Karpas-422 (cell line): ENCODE measurements at regions not wholly inside any gene's neighbourhood (a gene's known extent, or its start where the extent isn't known, plus 50 kb on each side); places are given as distances from the start of the nearest gene placed in this dataset.
A peak's percentile ranks its signal among the peaks of the same experiment; 100 is the strongest.

Experiments
- DNase-seq: peaks from one replicate; pipeline ENCODE4 v3.0.0-alpha.2; 2015
- H2AFZ ChIP-seq: fragments of 200-600 bp; sonication (generic); 2 replicates; pipeline ENCODE4 v1.6.1; 2014; ENCODE audit warnings: antibody characterized with exemption, low read length, mixed read lengths
- H3K27ac ChIP-seq: fragments of 200-600 bp; sonication (generic); 2 replicates; pipeline ENCODE4 v1.5.1; 2014; ENCODE audit warnings: mild to moderate bottlenecking, low read length, moderate library complexity
- H3K27me3 ChIP-seq: fragments of 200-600 bp; sonication (generic); 2 replicates; pipeline ENCODE4 v1.6.1; 2014; ENCODE audit warnings: low read length, mixed read lengths
- H3K36me3 ChIP-seq: fragments of 200-600 bp; sonication (generic); 2 replicates; pipeline ENCODE4 v1.6.1; 2014; ENCODE audit warnings: low read length, mixed read lengths; ENCODE audit not compliant: insufficient read depth
- H3K4me1 ChIP-seq: fragments of 200-600 bp; sonication (generic); 2 replicates; pipeline ENCODE4 v1.6.1; 2014; ENCODE audit warnings: mild to moderate bottlenecking, low read length, mixed read lengths
- H3K4me2 ChIP-seq: fragments of 200-600 bp; sonication (generic); 2 replicates; pipeline ENCODE4 v1.6.1; 2014; ENCODE audit warnings: low read length, low read depth, mild to moderate bottlenecking; ENCODE audit not compliant: poor library complexity, severe bottlenecking
- H3K4me3 ChIP-seq: fragments of 200-600 bp; sonication (generic); 2 replicates; pipeline ENCODE4 v1.5.1; 2014; ENCODE audit warnings: mild to moderate bottlenecking, antibody characterized with exemption, low read length, mixed read lengths
- H3K79me2 ChIP-seq: fragments of 200-600 bp; sonication (generic); 2 replicates; pipeline ENCODE4 v1.6.1; 2014; ENCODE audit warnings: mild to moderate bottlenecking, low read length, mixed read lengths
- H3K9ac ChIP-seq: fragments of 200-600 bp; sonication (generic); 2 replicates; pipeline ENCODE4 v1.6.0; 2014; ENCODE audit warnings: low read length
- H3K9me2 ChIP-seq: fragments of 200-600 bp; sonication (generic), shearing (Covaris generic); replicated peaks from 2 replicates; pipeline ENCODE4 v1.6.0; 2014; ENCODE audit warnings: mild to moderate bottlenecking, low read length, moderate library complexity; ENCODE audit not compliant: insufficient read depth
- H3K9me3 ChIP-seq: fragments of 300-700, 200-600 bp; sonication (generic); 2 replicates; pipeline ENCODE4 v1.6.1; 2014; ENCODE audit warnings: low read length, mixed read lengths
- H4K20me1 ChIP-seq: fragments of 200-600 bp; sonication (generic); 2 replicates; pipeline ENCODE4 v1.6.1; 2014; ENCODE audit warnings: mild to moderate bottlenecking, antibody characterized with exemption, low read length, low read depth; ENCODE audit not compliant: insufficient read depth

- peak; percentile 16 for DNase-seq
- Histone ChIP-seq H2AFZ (no peak overlapping the region), H3K4me1 (no peaks in the 10 kb centered on the region), H3K4me2 (no peak overlapping the region), H4K20me1 (no peaks in the 10 kb centered on the region), H3K9ac (no peak overlapping the region), H3K9me2 (no peaks in the 10 kb centered on the region), H3K4me3 (no peak overlapping the region), H3K79me2 (no peaks in the 10 kb centered on the region), H3K27me3 (no peaks in the 10 kb centered on the region), H3K36me3 (no peaks in the 10 kb centered on the region), H3K9me3 (no peaks in the 10 kb centered on the region), H3K27ac (no peak overlapping the region)
Measured at GRCh38 chr7:131655866-131656265, 99.4 kb upstream of the PODXL start.

- H3K27me3 ChIP-seq: no peaks in the 10 kb centered on the region
- H3K4me2 ChIP-seq: no peak overlapping the region
- H3K9me2 ChIP-seq: no peaks in the 10 kb centered on the region
- H3K9me3 ChIP-seq: no peaks in the 10 kb centered on the region
- no peak overlapping the region for H3K4me3 ChIP-seq
- no peaks in the 10 kb centered on the region for H3K79me2 ChIP-seq
- H4K20me1 ChIP-seq: no peaks in the 10 kb centered on the region
- no peak overlapping the region for H2AFZ ChIP-seq
- no peak overlapping the region for H3K9ac ChIP-seq
- no peaks in the 10 kb centered on the region for H3K36me3 ChIP-seq
- DNase-seq: peak; percentile 33
- no peak overlapping the region for H3K27ac ChIP-seq
- H3K4me1 ChIP-seq: no peaks in the 10 kb centered on the region
Measured at GRCh38 chr7:131655447-131655846, 99.0 kb upstream of the PODXL start.

DNA sequence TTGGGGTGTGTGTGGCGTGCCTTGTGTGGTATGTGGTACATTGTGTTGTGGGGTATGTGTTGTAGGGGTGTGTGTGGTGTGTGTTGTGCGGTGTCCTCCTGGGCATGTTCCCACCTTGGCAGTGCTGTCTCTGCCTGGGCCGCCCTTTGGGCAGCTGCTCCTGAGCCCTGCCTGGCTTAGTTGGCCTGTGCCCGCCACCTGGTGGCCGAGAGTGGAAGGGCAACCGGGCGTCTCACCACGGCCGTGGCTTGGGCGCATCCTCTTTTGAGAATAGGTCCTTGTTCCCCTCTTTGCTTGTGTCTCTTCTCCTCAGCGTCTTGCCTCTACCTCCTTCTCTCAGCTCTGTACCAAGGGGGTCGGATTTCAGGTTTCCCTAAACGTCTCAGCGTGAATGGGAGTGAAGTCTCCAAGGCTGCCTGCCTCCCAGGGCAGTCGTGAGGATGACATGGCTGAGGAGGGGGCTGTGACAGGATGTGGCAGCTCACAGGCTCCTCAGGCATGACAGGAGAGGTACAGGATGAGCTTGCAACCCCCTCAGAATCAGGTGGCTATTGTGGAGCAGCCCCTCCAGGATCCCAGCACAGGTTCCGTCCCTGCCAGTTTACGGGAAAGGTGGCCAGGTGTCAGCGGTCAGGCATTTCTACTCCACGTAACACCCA lies 98.4 kb upstream of the PODXL start:
- no peak overlapping the region for H3K27ac ChIP-seq
- H4K20me1 ChIP-seq: no peaks in the 10 kb centered on the region
- H3K9ac ChIP-seq: no peak overlapping the region
- no peaks in the 10 kb centered on the region for H3K36me3 ChIP-seq
- H3K4me3 ChIP-seq: no peak overlapping the region
- DNase-seq: peak; percentile 92
- H3K9me3 ChIP-seq: no peaks in the 10 kb centered on the region
- no peaks in the 10 kb centered on the region for H3K79me2 ChIP-seq
- H3K9me2 ChIP-seq: no peaks in the 10 kb centered on the region
- no peaks in the 10 kb centered on the region for H3K4me1 ChIP-seq
- H2AFZ ChIP-seq: no peak overlapping the region
- no peak overlapping the region for H3K4me2 ChIP-seq
- no peaks in the 10 kb centered on the region for H3K27me3 ChIP-seq

DNA sequence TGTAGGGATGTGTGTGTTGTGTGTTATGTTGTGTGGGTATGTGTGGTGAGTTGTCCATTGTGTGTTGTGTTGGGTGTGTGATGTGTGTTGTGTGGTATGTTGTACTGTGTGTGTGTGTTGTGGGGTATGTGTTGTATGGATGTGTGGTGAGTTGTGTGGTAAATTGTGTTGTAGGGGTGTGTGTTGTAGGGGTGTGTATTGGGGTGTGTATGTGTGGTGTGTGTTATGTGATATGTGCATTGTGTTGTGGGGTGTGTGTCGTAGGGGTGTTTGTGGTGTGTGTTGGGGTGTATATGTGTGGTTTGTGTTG lies 97.8 kb upstream of the PODXL start:
- H2AFZ ChIP-seq: no peak overlapping the region
- H3K4me1 ChIP-seq: no peaks in the 10 kb centered on the region

DNA sequence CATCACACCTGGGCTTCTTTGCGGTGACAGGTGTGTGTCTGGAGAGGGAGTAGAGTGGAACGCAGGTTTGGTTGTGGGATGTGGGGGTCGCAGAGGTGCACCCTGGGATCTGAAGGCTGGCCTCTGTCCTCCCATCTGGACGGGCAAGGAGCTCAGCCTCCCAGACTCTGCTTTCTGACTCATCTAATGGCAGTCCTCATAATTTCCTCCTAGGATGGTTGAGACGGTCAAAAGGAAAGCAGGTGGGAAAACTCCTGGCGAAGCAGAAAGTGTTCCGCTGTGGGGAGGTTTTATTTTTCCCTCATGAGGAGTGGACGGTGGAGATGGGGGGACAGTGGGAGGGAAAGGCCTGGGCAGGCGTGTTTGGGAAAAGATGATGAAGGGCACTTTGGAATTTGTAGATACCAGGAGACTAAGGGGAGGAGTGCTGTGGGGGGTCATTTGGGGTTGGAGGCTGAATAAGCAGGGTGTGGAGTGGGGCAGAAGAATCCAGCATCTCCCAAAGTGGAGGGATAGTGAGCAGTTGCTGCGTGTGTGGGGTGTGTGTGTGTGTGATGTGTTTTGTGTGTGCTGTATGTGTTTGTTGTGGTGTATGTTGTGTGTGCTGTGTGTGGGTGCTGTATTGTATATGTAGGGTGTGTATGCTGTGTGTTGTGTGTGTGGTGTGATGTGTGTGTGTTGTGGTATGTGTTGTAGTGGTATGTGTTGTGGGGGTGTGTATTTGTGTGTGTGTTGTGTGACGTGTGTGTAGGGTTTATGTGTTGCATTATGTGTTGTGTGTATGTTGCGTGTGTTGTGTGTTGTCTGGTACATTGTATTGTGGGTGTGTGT lies 97.2 kb upstream of the PODXL start:
- Histone ChIP-seq H3K4me2 (no peak overlapping the region), H3K27me3 (no peaks in the 10 kb centered on the region), H4K20me1 (no peaks in the 10 kb centered on the region), H3K4me1 (no peaks in the 10 kb centered on the region), H3K4me3 (no peak overlapping the region), H3K9ac (no peak overlapping the region), H3K36me3 (no peaks in the 10 kb centered on the region), H3K27ac (no peak overlapping the region), H2AFZ (no peak overlapping the region), H3K9me2 (no peaks in the 10 kb centered on the region), H3K9me3 (no peaks in the 10 kb centered on the region), H3K79me2 (no peaks in the 10 kb centered on the region)
- peak; percentile 19 for DNase-seq

More for the DNA sequence above, 97.8 kb upstream of the PODXL start:
- DNase-seq: no peak
- Histone ChIP-seq H3K9me2 (no peaks in the 10 kb centered on the region), H3K4me2 (no peak overlapping the region), H3K4me3 (no peak overlapping the region), H3K27me3 (no peaks in the 10 kb centered on the region), H4K20me1 (no peaks in the 10 kb centered on the region), H3K9me3 (no peaks in the 10 kb centered on the region), H3K36me3 (no peaks in the 10 kb centered on the region), H3K79me2 (no peaks in the 10 kb centered on the region), H3K27ac (no peak overlapping the region), H3K9ac (no peak overlapping the region)

DNA sequence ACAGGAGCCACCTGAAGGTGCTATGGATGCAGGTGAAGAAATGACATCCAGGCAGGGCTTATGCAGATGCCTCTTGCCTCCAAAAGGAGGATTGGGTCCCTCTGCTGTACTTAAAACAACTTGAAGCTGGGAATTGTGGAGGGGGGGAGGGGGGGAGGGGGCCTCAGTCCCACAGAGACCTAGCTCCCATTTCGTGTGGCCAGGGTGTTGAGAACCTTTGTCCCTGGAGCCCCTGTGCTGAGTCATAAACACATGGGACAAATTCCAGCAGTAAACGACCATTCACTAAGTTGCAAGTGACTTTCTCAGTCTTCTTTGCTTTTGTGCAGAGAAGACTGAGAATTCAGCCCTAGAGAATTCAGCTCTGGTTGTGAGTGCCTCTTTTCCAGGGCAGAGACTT lies 96.5 kb upstream of the PODXL start:
- Histone ChIP-seq H4K20me1 (no peaks in the 10 kb centered on the region), H3K79me2 (no peaks in the 10 kb centered on the region), H3K9me3 (no peaks in the 10 kb centered on the region), H3K36me3 (no peaks in the 10 kb centered on the region), H3K27ac (no peak overlapping the region), H3K9ac (no peak overlapping the region), H2AFZ (no peak overlapping the region), H3K4me1 (no peaks in the 10 kb centered on the region), H3K4me3 (no peak overlapping the region), H3K9me2 (no peaks in the 10 kb centered on the region), H3K27me3 (no peaks in the 10 kb centered on the region), H3K4me2 (no peak overlapping the region)
- DNase-seq: peak; percentile 37

GRCh38 chr7:131652194-131652593 lies 95.8 kb upstream of the PODXL start:
- H3K79me2 ChIP-seq: no peaks in the 10 kb centered on the region

DNA sequence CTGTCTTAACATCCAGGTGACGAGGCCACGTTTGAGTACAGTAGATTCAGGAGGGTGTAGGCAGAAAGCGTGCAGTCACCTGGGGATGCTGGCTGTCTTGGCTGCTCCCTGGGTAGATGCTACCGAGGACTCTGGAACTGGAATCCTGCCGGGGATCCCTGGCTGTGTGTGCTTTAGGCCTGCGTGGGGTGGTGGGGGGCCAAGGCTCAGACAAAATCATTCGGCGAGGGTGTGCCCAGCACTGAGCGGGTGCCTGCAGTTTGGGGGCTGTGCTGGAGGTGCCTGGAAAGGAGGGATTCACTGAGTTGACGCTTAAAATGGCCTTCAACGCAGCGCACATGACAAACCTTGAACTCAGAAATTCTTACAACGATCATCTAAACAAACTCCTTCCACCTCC lies 93.5 kb upstream of the PODXL start:
- no peaks in the 10 kb centered on the region for H4K20me1 ChIP-seq
- no peaks in the 10 kb centered on the region for H3K9me3 ChIP-seq
- no peak overlapping the region for H2AFZ ChIP-seq
- H3K79me2 ChIP-seq: no peaks in the 10 kb centered on the region
- H3K4me1 ChIP-seq: no peaks in the 10 kb centered on the region
- H3K27ac ChIP-seq: no peak overlapping the region
- H3K4me2 ChIP-seq: no peak overlapping the region
- no peak overlapping the region for H3K9ac ChIP-seq
- no peaks in the 10 kb centered on the region for H3K36me3 ChIP-seq
- H3K4me3 ChIP-seq: no peak overlapping the region
- H3K27me3 ChIP-seq: no peaks in the 10 kb centered on the region
- H3K9me2 ChIP-seq: no peaks in the 10 kb centered on the region
- no peak for DNase-seq

More at GRCh38 chr7:131652194-131652593, 95.8 kb upstream of the PODXL start:
- no peaks in the 10 kb centered on the region for H3K36me3 ChIP-seq
- no peak overlapping the region for H3K9ac ChIP-seq
- H3K27me3 ChIP-seq: no peaks in the 10 kb centered on the region
- H3K9me2 ChIP-seq: no peaks in the 10 kb centered on the region
- no peak overlapping the region for H3K4me2 ChIP-seq
- H2AFZ ChIP-seq: no peak overlapping the region
- H3K9me3 ChIP-seq: no peaks in the 10 kb centered on the region
- H4K20me1 ChIP-seq: no peaks in the 10 kb centered on the region
- H3K4me3 ChIP-seq: no peak overlapping the region
- H3K4me1 ChIP-seq: no peaks in the 10 kb centered on the region
- DNase-seq: peak; percentile 16
- no peak overlapping the region for H3K27ac ChIP-seq
